ENCODE measurements at regions not wholly inside any gene's neighbourhood (a gene's known extent, or its start where the extent isn't known, plus 50 kb on each side); places are given as distances from the start of the nearest gene placed in this dataset.

GRCh38 chr15:53072077-53072476 lies 281.9 kb upstream of the ONECUT1 start:
- TF ChIP-seq MAFK (IDR thresholded peaks at IDR 0.05; ENCODE audit: partially characterized antibody): no peak
- TF ChIP-seq SREBF2 (IDR thresholded peaks at IDR 0.05): no peak
- TF ChIP-seq, protein P1, sequence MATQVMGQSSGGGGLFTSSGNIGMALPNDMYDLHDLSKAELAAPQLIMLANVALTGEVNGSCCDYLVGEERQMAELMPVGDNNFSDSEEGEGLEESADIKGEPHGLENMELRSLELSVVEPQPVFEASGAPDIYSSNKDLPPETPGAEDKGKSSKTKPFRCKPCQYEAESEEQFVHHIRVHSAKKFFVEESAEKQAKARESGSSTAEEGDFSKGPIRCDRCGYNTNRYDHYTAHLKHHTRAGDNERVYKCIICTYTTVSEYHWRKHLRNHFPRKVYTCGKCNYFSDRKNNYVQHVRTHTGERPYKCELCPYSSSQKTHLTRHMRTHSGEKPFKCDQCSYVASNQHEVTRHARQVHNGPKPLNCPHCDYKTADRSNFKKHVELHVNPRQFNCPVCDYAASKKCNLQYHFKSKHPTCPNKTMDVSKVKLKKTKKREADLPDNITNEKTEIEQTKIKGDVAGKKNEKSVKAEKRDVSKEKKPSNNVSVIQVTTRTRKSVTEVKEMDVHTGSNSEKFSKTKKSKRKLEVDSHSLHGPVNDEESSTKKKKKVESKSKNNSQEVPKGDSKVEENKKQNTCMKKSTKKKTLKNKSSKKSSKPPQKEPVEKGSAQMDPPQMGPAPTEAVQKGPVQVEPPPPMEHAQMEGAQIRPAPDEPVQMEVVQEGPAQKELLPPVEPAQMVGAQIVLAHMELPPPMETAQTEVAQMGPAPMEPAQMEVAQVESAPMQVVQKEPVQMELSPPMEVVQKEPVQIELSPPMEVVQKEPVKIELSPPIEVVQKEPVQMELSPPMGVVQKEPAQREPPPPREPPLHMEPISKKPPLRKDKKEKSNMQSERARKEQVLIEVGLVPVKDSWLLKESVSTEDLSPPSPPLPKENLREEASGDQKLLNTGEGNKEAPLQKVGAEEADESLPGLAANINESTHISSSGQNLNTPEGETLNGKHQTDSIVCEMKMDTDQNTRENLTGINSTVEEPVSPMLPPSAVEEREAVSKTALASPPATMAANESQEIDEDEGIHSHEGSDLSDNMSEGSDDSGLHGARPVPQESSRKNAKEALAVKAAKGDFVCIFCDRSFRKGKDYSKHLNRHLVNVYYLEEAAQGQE (IDR thresholded peaks at IDR 0.05): peak; percentile 94
- TF ChIP-seq USF2 (IDR thresholded peaks at IDR 0.05): no peak
- TF ChIP-seq MAX (IDR thresholded peaks at IDR 0.05): peak; percentile 25; the same call in 1 of the 2 replicates
- TF ChIP-seq POLR2A (IDR thresholded peaks at IDR 0.05; ENCODE audit: low read length): no peak
- TF ChIP-seq, protein P2, sequence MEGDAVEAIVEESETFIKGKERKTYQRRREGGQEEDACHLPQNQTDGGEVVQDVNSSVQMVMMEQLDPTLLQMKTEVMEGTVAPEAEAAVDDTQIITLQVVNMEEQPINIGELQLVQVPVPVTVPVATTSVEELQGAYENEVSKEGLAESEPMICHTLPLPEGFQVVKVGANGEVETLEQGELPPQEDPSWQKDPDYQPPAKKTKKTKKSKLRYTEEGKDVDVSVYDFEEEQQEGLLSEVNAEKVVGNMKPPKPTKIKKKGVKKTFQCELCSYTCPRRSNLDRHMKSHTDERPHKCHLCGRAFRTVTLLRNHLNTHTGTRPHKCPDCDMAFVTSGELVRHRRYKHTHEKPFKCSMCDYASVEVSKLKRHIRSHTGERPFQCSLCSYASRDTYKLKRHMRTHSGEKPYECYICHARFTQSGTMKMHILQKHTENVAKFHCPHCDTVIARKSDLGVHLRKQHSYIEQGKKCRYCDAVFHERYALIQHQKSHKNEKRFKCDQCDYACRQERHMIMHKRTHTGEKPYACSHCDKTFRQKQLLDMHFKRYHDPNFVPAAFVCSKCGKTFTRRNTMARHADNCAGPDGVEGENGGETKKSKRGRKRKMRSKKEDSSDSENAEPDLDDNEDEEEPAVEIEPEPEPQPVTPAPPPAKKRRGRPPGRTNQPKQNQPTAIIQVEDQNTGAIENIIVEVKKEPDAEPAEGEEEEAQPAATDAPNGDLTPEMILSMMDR (IDR thresholded peaks at IDR 0.05): no peak
- TF ChIP-seq JUN (IDR thresholded peaks at IDR 0.05): no peak
- no peak; a peak in 1 of 5 replicates for TF ChIP-seq EP300 (IDR thresholded peaks at IDR 0.05)
- TF ChIP-seq ZC3H11A (IDR thresholded peaks at IDR 0.05): no peak
- TF ChIP-seq RCOR1 (IDR thresholded peaks at IDR 0.05; ENCODE audit: low read depth, low read length): no peak
- no peak for TF ChIP-seq CEBPB (IDR thresholded peaks at IDR 0.05)
